ENCODE measurements at regions not wholly inside any gene's neighbourhood (a gene's known extent, or its start where the extent isn't known, plus 50 kb on each side); places are given as distances from the start of the nearest gene placed in this dataset.

GRCh38 chrX:155715141-155715540 is 102.4 kb upstream of the TMLHE start (continued):
- TF ChIP-seq MXD4 (CRISPR knock-in tag; IDR thresholded peaks at IDR 0.05; ENCODE audit: borderline replicate concordance) = no peak

GRCh38 chrX:155695419-155695818 is 82.7 kb upstream of the TMLHE start:
- ATAC-seq = no peak
- H3K9me3 Mint-ChIP-seq = peaks cover 3% of the 10 kb centered on the region; the same call in 1 of the 2 replicates
- no peak for DNase-seq (ENCODE audit: low spot score)
- no peak overlapping the region for H3K27ac Mint-ChIP-seq
- no peak overlapping the region for H3K4me3 Mint-ChIP-seq
- no peaks in the 10 kb centered on the region for H3K27me3 Mint-ChIP-seq (ENCODE audit: low read depth)
- ChIA-PET POLR2A (no interaction called here), CTCF (no interaction called here)
- H3K4me1 Mint-ChIP-seq = no peaks in the 10 kb centered on the region
- no peaks in the 10 kb centered on the region for H3K36me3 Mint-ChIP-seq
- TF ChIP-seq ZNF416 (CRISPR knock-in tag; IDR thresholded peaks at IDR 0.05) = no peak
- no peak for TF ChIP-seq SP1 (CRISPR knock-in tag; conservative IDR thresholded peaks at IDR 0.05)
- no peak for TF ChIP-seq NFATC4 (CRISPR knock-in tag; IDR thresholded peaks at IDR 0.05)
- no peak for TF ChIP-seq ATF2 (CRISPR knock-in tag; IDR thresholded peaks at IDR 0.05; ENCODE audit: borderline replicate concordance, low read depth)
- no peak for TF ChIP-seq PREB (CRISPR knock-in tag; IDR thresholded peaks at IDR 0.05; ENCODE audit: borderline replicate concordance)
- TF ChIP-seq AR (CRISPR knock-in tag; IDR thresholded peaks at IDR 0.05) = no peak
- no peak for TF ChIP-seq MXD4 (CRISPR knock-in tag; IDR thresholded peaks at IDR 0.05; ENCODE audit: borderline replicate concordance)
- TF ChIP-seq STAT6 (CRISPR knock-in tag; conservative IDR thresholded peaks at IDR 0.05; ENCODE audit: low read depth) = no peak
- TF ChIP-seq MYBL2 (CRISPR knock-in tag; IDR thresholded peaks at IDR 0.05) = no peak
- TF ChIP-seq USF1 (CRISPR knock-in tag; IDR thresholded peaks at IDR 0.05) = no peak
- no peak for TF ChIP-seq TEAD4 (CRISPR knock-in tag; IDR thresholded peaks at IDR 0.05)
- TF ChIP-seq RELA (CRISPR knock-in tag; IDR thresholded peaks at IDR 0.05; ENCODE audit: borderline replicate concordance) = no peak
- TF ChIP-seq ZMAT4 (CRISPR knock-in tag; IDR thresholded peaks at IDR 0.05) = no peak
- TF ChIP-seq MLX (CRISPR knock-in tag; IDR thresholded peaks at IDR 0.05) = no peak
- no peak for TF ChIP-seq MAX (CRISPR knock-in tag; IDR thresholded peaks at IDR 0.05)
- no peak for TF ChIP-seq CDX4 (CRISPR knock-in tag; IDR thresholded peaks at IDR 0.05; ENCODE audit: borderline replicate concordance)
- no peak for TF ChIP-seq E2F4 (CRISPR knock-in tag; IDR thresholded peaks at IDR 0.05; ENCODE audit: borderline replicate concordance, low read depth)

All from WTC11 (cell line).